H1 (cell line): ENCODE measurements at regions not wholly inside any gene's neighbourhood (a gene's known extent, or its start where the extent isn't known, plus 50 kb on each side); places are given as distances from the start of the nearest gene placed in this dataset.

Experiments
- BACH1 ChIP-seq: IDR thresholded peaks from 2 replicates; pipeline ENCODE4 v1.6.1; 2012; ENCODE audit warnings: low read length, improper control_type of control experiment
- CHD1 ChIP-seq: IDR thresholded peaks from 2 replicates; pipeline ENCODE4 v1.6.1; 2012; ENCODE audit warnings: low read depth, low read length, improper control_type of control experiment
- GABPA ChIP-seq: IDR thresholded peaks from 2 replicates; pipeline ENCODE4 v1.6.1; 2011; ENCODE audit warnings: mild to moderate bottlenecking, low read length, moderate library complexity, borderline replicate concordance; ENCODE audit not compliant: insufficient read depth
- POLR2AphosphoS5 ChIP-seq: IDR thresholded peaks from 2 replicates; pipeline ENCODE4 v1.6.1; 2011; ENCODE audit warnings: low read depth, low read length
- TAF1 ChIP-seq: IDR thresholded peaks from 2 replicates; pipeline ENCODE4 v1.6.1; 2011; ENCODE audit warnings: mild to moderate bottlenecking, low read depth, low read length

DNA sequence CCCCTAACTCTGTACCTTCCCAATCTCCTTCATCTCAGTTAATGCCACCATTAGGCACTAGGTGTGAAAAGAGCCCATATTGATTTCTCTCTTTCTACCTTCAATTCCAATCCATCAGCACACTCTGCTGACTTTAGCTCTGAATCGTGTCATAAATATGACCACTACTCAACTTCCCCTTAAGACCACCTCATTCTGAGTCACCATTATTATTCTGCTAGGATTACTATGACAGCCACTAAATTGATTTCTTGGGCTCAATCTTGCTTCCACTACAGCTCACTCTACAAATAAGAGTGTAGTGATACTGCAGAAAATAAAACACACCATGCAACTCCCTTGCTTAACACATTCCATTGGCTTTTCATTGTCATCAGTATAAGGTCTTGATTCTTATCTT, 1449.0 kb upstream of the FLRT2 start (continued):
- TF ChIP-seq CHD1 (no peak), GABPA (no peak), POLR2AphosphoS5 (no peak), BACH1 (no peak), TAF1 (no peak)
